ENCODE measurements at regions not wholly inside any gene's neighbourhood (a gene's known extent, or its start where the extent isn't known, plus 50 kb on each side); places are given as distances from the start of the nearest gene placed in this dataset.

- H3K4me2 ChIP-seq (ENCODE audit: insufficient read depth, low read length): no peak overlapping the region
- no peak overlapping the region for H3K27ac ChIP-seq (ENCODE audit: low read length)
- H3K36me3 ChIP-seq (ENCODE audit: insufficient read depth, low read length): no peaks in the 10 kb centered on the region
- no peaks in the 10 kb centered on the region for H3K4me1 ChIP-seq (ENCODE audit: insufficient read depth, low read length)
- no peak overlapping the region for H3K9ac ChIP-seq (ENCODE audit: low read depth, low read length)
- DNase-seq (no peak), ATAC-seq (ENCODE audit: insufficient read depth, low read depth) (no peak)
- H2AFZ ChIP-seq (ENCODE audit: low read depth, low read length): no peak overlapping the region
- no peaks in the 10 kb centered on the region for H3K9me3 ChIP-seq (ENCODE audit: insufficient read depth, low read length, severe bottlenecking)
- no peaks in the 10 kb centered on the region for H3K27me3 ChIP-seq (ENCODE audit: insufficient read depth, low read length, poor library complexity)
- H3K79me2 ChIP-seq (ENCODE audit: insufficient read depth, low read length): no peaks in the 10 kb centered on the region
- TF ChIP-seq, protein P1, sequence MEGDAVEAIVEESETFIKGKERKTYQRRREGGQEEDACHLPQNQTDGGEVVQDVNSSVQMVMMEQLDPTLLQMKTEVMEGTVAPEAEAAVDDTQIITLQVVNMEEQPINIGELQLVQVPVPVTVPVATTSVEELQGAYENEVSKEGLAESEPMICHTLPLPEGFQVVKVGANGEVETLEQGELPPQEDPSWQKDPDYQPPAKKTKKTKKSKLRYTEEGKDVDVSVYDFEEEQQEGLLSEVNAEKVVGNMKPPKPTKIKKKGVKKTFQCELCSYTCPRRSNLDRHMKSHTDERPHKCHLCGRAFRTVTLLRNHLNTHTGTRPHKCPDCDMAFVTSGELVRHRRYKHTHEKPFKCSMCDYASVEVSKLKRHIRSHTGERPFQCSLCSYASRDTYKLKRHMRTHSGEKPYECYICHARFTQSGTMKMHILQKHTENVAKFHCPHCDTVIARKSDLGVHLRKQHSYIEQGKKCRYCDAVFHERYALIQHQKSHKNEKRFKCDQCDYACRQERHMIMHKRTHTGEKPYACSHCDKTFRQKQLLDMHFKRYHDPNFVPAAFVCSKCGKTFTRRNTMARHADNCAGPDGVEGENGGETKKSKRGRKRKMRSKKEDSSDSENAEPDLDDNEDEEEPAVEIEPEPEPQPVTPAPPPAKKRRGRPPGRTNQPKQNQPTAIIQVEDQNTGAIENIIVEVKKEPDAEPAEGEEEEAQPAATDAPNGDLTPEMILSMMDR (IDR thresholded peaks at IDR 0.05; ENCODE audit: borderline replicate concordance, extremely low read depth, low read length, poor library complexity, severe bottlenecking): no peak
- TF ChIP-seq EZH2 (IDR thresholded peaks at IDR 0.05; ENCODE audit: borderline replicate concordance, low read depth, low read length, severe bottlenecking): no peak
- no peaks in the 10 kb centered on the region for H4K20me1 ChIP-seq (ENCODE audit: insufficient read depth, low read length)
- H3K4me3 ChIP-seq (ENCODE audit: low read depth in 1 of 2, low read length in 2 of 2): no peak overlapping the region
These were observed 871.3 kb downstream of the GALC start for GRCh38 chr14:87121716-87122115.

DNA sequence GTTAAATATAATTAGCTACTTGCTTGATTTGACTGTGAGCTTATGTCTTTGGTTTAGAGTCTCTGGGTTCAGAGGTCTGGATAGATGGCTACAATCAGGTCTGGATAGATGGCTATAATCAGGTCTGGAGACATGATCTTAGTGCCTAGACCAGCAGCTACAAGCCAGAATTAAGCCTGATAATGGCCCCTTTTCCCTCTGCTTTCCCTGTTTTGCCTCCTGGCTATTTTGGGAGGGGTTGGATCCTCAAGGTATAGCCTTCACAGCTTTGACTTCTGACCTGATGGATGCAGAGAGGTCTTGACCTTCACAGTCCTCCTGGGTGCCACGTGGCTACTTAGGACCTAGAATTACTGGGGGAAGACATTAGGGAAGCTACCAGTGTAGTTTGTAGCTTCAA lies 877.7 kb downstream of the GALC start:
- no peak for DNase-seq
- no peaks in the 10 kb centered on the region for H3K27me3 ChIP-seq (ENCODE audit: insufficient read depth, low read length, poor library complexity)
- H3K79me2 ChIP-seq (ENCODE audit: insufficient read depth, low read length): no peaks in the 10 kb centered on the region
- no peaks in the 10 kb centered on the region for H4K20me1 ChIP-seq (ENCODE audit: insufficient read depth, low read length)
- no peak overlapping the region for H3K4me2 ChIP-seq (ENCODE audit: insufficient read depth, low read length)
- H3K36me3 ChIP-seq (ENCODE audit: insufficient read depth, low read length): no peaks in the 10 kb centered on the region
- H3K9me3 ChIP-seq (ENCODE audit: insufficient read depth, low read length, severe bottlenecking): no peaks in the 10 kb centered on the region
- no peak overlapping the region for H2AFZ ChIP-seq (ENCODE audit: low read depth, low read length)
- H3K27ac ChIP-seq (ENCODE audit: low read length): no peak overlapping the region
- no peak overlapping the region for H3K9ac ChIP-seq (ENCODE audit: low read depth, low read length)
- ATAC-seq (ENCODE audit: insufficient read depth, low read depth): no peak
- H3K4me3 ChIP-seq (ENCODE audit: low read depth in 1 of 2, low read length in 2 of 2): no peak overlapping the region
- no peak for TF ChIP-seq EZH2 (IDR thresholded peaks at IDR 0.05; ENCODE audit: borderline replicate concordance, low read depth, low read length, severe bottlenecking)
- TF ChIP-seq, protein P1 (IDR thresholded peaks at IDR 0.05; ENCODE audit: borderline replicate concordance, extremely low read depth, low read length, poor library complexity, severe bottlenecking): no peak
- no peaks in the 10 kb centered on the region for H3K4me1 ChIP-seq (ENCODE audit: insufficient read depth, low read length)

- TF ChIP-seq EZH2 (IDR thresholded peaks at IDR 0.05; ENCODE audit: borderline replicate concordance, low read depth, low read length, severe bottlenecking): no peak
- TF ChIP-seq, protein P1 (IDR thresholded peaks at IDR 0.05; ENCODE audit: borderline replicate concordance, extremely low read depth, low read length, poor library complexity, severe bottlenecking): no peak
- no peak overlapping the region for H3K4me3 ChIP-seq (ENCODE audit: low read depth in 1 of 2, low read length in 2 of 2)
- no peaks in the 10 kb centered on the region for H3K27me3 ChIP-seq (ENCODE audit: insufficient read depth, low read length, poor library complexity)
- H3K4me2 ChIP-seq (ENCODE audit: insufficient read depth, low read length): no peak overlapping the region
- no peaks in the 10 kb centered on the region for H3K36me3 ChIP-seq (ENCODE audit: insufficient read depth, low read length)
- no peak overlapping the region for H3K27ac ChIP-seq (ENCODE audit: low read length)
- DNase-seq: no peak
- H3K79me2 ChIP-seq (ENCODE audit: insufficient read depth, low read length): no peaks in the 10 kb centered on the region
- no peak overlapping the region for H2AFZ ChIP-seq (ENCODE audit: low read depth, low read length)
- H3K9ac ChIP-seq (ENCODE audit: low read depth, low read length): no peak overlapping the region
- no peak for ATAC-seq (ENCODE audit: insufficient read depth, low read depth)
- H3K9me3 ChIP-seq (ENCODE audit: insufficient read depth, low read length, severe bottlenecking): no peaks in the 10 kb centered on the region
- no peaks in the 10 kb centered on the region for H3K4me1 ChIP-seq (ENCODE audit: insufficient read depth, low read length)
- H4K20me1 ChIP-seq (ENCODE audit: insufficient read depth, low read length): no peaks in the 10 kb centered on the region
These were observed 879.7 kb downstream of the GALC start for GRCh38 chr14:87113286-87113685.

GRCh38 chr14:87111741-87112140 lies 881.2 kb downstream of the GALC start:
- Histone ChIP-seq H3K4me3 (ENCODE audit: low read depth in 1 of 2, low read length in 2 of 2) (no peak overlapping the region), H2AFZ (ENCODE audit: low read depth, low read length) (no peak overlapping the region), H3K27me3 (ENCODE audit: insufficient read depth, low read length, poor library complexity) (no peaks in the 10 kb centered on the region), H3K27ac (ENCODE audit: low read length) (no peak overlapping the region), H3K36me3 (ENCODE audit: insufficient read depth, low read length) (no peaks in the 10 kb centered on the region), H3K4me2 (ENCODE audit: insufficient read depth, low read length) (no peak overlapping the region), H3K4me1 (ENCODE audit: insufficient read depth, low read length) (no peaks in the 10 kb centered on the region), H3K79me2 (ENCODE audit: insufficient read depth, low read length) (no peaks in the 10 kb centered on the region), H4K20me1 (ENCODE audit: insufficient read depth, low read length) (no peaks in the 10 kb centered on the region), H3K9me3 (ENCODE audit: insufficient read depth, low read length, severe bottlenecking) (no peaks in the 10 kb centered on the region), H3K9ac (ENCODE audit: low read depth, low read length) (no peak overlapping the region)
- ATAC-seq (ENCODE audit: insufficient read depth, low read depth) (no peak), DNase-seq (no peak)
- no peak for TF ChIP-seq EZH2 (IDR thresholded peaks at IDR 0.05; ENCODE audit: borderline replicate concordance, low read depth, low read length, severe bottlenecking)
- TF ChIP-seq, protein P1 (IDR thresholded peaks at IDR 0.05; ENCODE audit: borderline replicate concordance, extremely low read depth, low read length, poor library complexity, severe bottlenecking): no peak
